ENCODE measurements at regions not wholly inside any gene's neighbourhood (a gene's known extent, or its start where the extent isn't known, plus 50 kb on each side); places are given as distances from the start of the nearest gene placed in this dataset.

DNA sequence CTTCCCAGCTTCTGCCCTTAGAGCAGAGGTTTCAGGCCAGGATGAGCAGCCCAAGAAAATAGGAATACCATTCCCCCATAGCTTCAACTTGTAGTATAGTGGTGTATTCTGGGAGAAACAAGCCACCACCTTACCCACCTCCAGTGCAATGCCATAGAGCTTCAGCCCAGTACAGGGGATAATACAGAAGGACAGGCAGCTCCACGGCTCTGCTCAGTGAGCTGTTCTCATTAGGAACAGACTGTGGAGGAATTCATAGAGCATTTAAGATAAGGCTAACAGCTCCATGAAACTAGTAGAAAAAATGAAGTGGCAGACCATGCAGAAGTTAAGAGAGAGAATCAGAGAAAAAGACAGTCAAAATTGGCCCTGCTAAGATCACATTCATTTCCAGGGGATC, 294.7 kb upstream of the POGK start:
- no peak overlapping the region for H3K27ac Mint-ChIP-seq
- Histone ChIP-seq H2BK120ac (ENCODE audit: low read depth, low read length, poor library complexity, severe bottlenecking) (no peak overlapping the region), H3K27ac (ENCODE audit: insufficient read length, low read depth, low read length) (no peak overlapping the region), H3K23me2 (ENCODE audit: insufficient read length, low read depth, low read length, poor library complexity, severe bottlenecking) (no peaks in the 10 kb centered on the region), H3K56ac (ENCODE audit: insufficient read length, low read depth, low read length) (no peak overlapping the region), H2AFZ (ENCODE audit: low read length) (no peak overlapping the region), H3T11ph (ENCODE audit: low read length) (no peak overlapping the region), H2BK12ac (ENCODE audit: insufficient read length, low read depth, low read length) (no peak overlapping the region), H3K9me3 (ENCODE audit: control insufficient read depth, low read depth, low read length) (no peaks in the 10 kb centered on the region), H3K4me2 (ENCODE audit: insufficient read depth, insufficient read length, low read length) (no peak overlapping the region), H4K20me1 (ENCODE audit: control insufficient read depth, insufficient read depth, insufficient read length) (no peaks in the 10 kb centered on the region), H3K79me1 (ENCODE audit: insufficient read depth, low read depth, low read length, poor library complexity, severe bottlenecking) (no peaks in the 10 kb centered on the region), H4K91ac (ENCODE audit: insufficient read length, low read depth, low read length) (no peak overlapping the region), H2BK5ac (ENCODE audit: insufficient read length, low read length) (no peak overlapping the region), H2AK5ac (ENCODE audit: insufficient read length, low read length) (no peak overlapping the region), H2BK20ac (ENCODE audit: low read depth, low read length, poor library complexity, severe bottlenecking) (no peak overlapping the region), H3K9ac (ENCODE audit: extremely low read depth, insufficient read length, low read length) (no peak overlapping the region), H3K4me1 (ENCODE audit: insufficient read depth, low read length) (no peaks in the 10 kb centered on the region), H3K14ac (ENCODE audit: insufficient read depth, low read length) (no peak overlapping the region), H4K5ac (ENCODE audit: insufficient read length, low read depth, low read length) (no peak overlapping the region), H3K27me3 (ENCODE audit: insufficient read depth, low read length) (no peaks in the 10 kb centered on the region), H3K23ac (ENCODE audit: insufficient read length, low read depth, low read length) (no peak overlapping the region), H2BK15ac (ENCODE audit: low read depth, low read length) (no peak overlapping the region), H4K8ac (replicated peaks; ENCODE audit: insufficient read length, low read depth, low read length) (no peak overlapping the region), H3K18ac (ENCODE audit: insufficient read length, low read depth, low read length) (no peak overlapping the region), H3K79me2 (ENCODE audit: insufficient read depth, low read length) (no peaks in the 10 kb centered on the region), H3K4ac (ENCODE audit: low read depth, low read length) (no peak overlapping the region)
- H3K36me3 Mint-ChIP-seq (ENCODE audit: insufficient read depth in 1 of 3, low read depth in 3 of 3): peaks cover 2 to 11% (median 5%) of the 10 kb centered on the region in 3 experiments; a peak in 6 of 7 replicates
- H3K4me3 Mint-ChIP-seq: no peak overlapping the region
- peaks cover 32 to 37% of the 10 kb centered on the region in 2 experiments for H3K9me3 Mint-ChIP-seq
- no peak for DNase-seq
- H3K4me1 Mint-ChIP-seq: no peaks in the 10 kb centered on the region
- no peaks in the 10 kb centered on the region for H3K27me3 Mint-ChIP-seq (ENCODE audit: low read depth)
- TF ChIP-seq CTCF (conservative IDR thresholded peaks at IDR 0.05): no peak
- WGBS (ENCODE audit: extremely low coverage, insufficient read length, low lambda C conversion rate): no CpG with 5 or more reads among the region's 1 CpG

Data from H9 (cell line).